GM12878 (cell line): ENCODE measurements at regions not wholly inside any gene's neighbourhood (a gene's known extent, or its start where the extent isn't known, plus 50 kb on each side); places are given as distances from the start of the nearest gene placed in this dataset.

Experiments
- ATAC-seq: fragments of 200-7000 bp; cut with Tn5 transposase; 3 replicates; pipeline ENCODE4 v1.9.1; 2020; ENCODE audit warnings: mild to moderate bottlenecking, moderate library complexity
- BruUV-seq: library from RNA; stranded (reverse); fragments of 400-500 nt; replicated peaks from 2 replicates; lab custom pipeline; 2021; lab: Mats Ljungman, UMichigan
- CTCF ChIA-PET: fragments of 300-600 bp; sonication (Branson Sonifier 250); formaldehyde crosslinking; extraction: SDS; loops from one replicate; lab custom pipeline; 2021; ENCODE audit warnings: inconsistent platforms; lab: Yijun Ruan, JAX
- POLR2A ChIA-PET: fragments of 350-600 bp; formaldehyde crosslinking; extraction: SDS; loops from one replicate; lab custom pipeline; 2021; ENCODE audit warnings: inconsistent platforms; lab: Charles Lee
- RAD21 ChIA-PET: fragments of 300-600 bp; sonication (Branson Sonifier 250); formaldehyde crosslinking; loops from one replicate; lab custom pipeline; 2023; ENCODE audit warnings: antibody characterized with exemption; ENCODE audit not compliant: unreplicated experiment; lab: Charles Lee
- SMC1A ChIA-PET: fragments of 300-600 bp; sonication (Branson Sonifier 250); formaldehyde crosslinking; loops from one replicate; lab custom pipeline; 2023; ENCODE audit not compliant: unreplicated experiment, uncharacterized antibody; lab: Charles Lee
- DNase-seq: peaks from one replicate; pipeline ENCODE4 v3.0.0-alpha.2; 2011; ENCODE audit warnings: low read depth, low spot score
- FAIRE-seq: peaks from 3 replicates; lab custom pipeline; 2011; peaks lifted over from hg19 to GRCh38; lab: Jason Lieb, UNC
- H2AFZ ChIP-seq: 2 replicates; pipeline ENCODE4 v1.6.0; 2011; ENCODE audit warnings: low read depth, low read length, control low read depth; ENCODE audit not compliant: control insufficient read depth
- H3K27ac ChIP-seq: 2 replicates; pipeline ENCODE4 v1.5.1; 2011; ENCODE audit warnings: control low read depth; ENCODE audit not compliant: control insufficient read depth, insufficient read depth
- H3K27me3 ChIP-seq, 2 experiments: replicated peaks in 1 of 2; 2 replicates each; pipeline versions ENCODE4 v1.6.0 to v1.6.1; 2011; ENCODE audit warnings: low read length in 1 of 2; ENCODE audit not compliant: control insufficient read depth in 2 of 2, insufficient read depth in 2 of 2
- H3K36me3 ChIP-seq, 2 experiments: 2 replicates each; pipeline ENCODE4 v1.5.1; 2011; ENCODE audit warnings: low read length in 1 of 2; ENCODE audit not compliant: control insufficient read depth in 2 of 2, insufficient read depth in 2 of 2
- H3K4me1 ChIP-seq: 2 replicates; pipeline ENCODE4 v1.6.1; 2011; ENCODE audit warnings: mild to moderate bottlenecking, low read length, moderate library complexity, mixed read lengths; ENCODE audit not compliant: control insufficient read depth, insufficient read depth
- H3K4me2 ChIP-seq: 2 replicates; pipeline ENCODE4 v1.6.0; 2011; ENCODE audit warnings: control low read depth; ENCODE audit not compliant: control insufficient read depth, insufficient read depth
- H3K4me3 ChIP-seq: fragments of 200-600 bp; sonication (generic); 2 replicates; pipeline ENCODE4 v1.5.1; 2016
- H3K79me2 ChIP-seq: 2 replicates; pipeline ENCODE4 v1.6.0; 2011; ENCODE audit warnings: low read length; ENCODE audit not compliant: control insufficient read depth, insufficient read depth
- H3K9ac ChIP-seq: 2 replicates; pipeline ENCODE4 v1.8.0; 2011; ENCODE audit warnings: low read length, control low read depth, mixed read lengths; ENCODE audit not compliant: control insufficient read depth, insufficient read depth
- H3K9me3 ChIP-seq: replicated peaks from 3 replicates; pipeline ENCODE4 v1.5.1; 2011; ENCODE audit warnings: mild to moderate bottlenecking, low read length; ENCODE audit not compliant: control insufficient read depth, insufficient read depth
- H4K20me1 ChIP-seq: 2 replicates; pipeline ENCODE4 v1.6.0; 2011; ENCODE audit not compliant: control insufficient read depth, insufficient read depth
- ATF7 ChIP-seq: fragments of 450-650 bp; IDR thresholded peaks from 2 replicates; pipeline ENCODE4 v1.6.1; 2016; ENCODE audit warnings: low read depth, mild to moderate bottlenecking
- BCL11A ChIP-seq: IDR thresholded peaks from 2 replicates; pipeline ENCODE4 v1.6.1; 2011; ENCODE audit warnings: low read depth, low read length
- CTCF ChIP-seq, 3 experiments: IDR thresholded peaks in 2 of 3; conservative IDR thresholded peaks in 1 of 3; 2 replicates each; pipeline ENCODE4 v1.5.1; 2011; ENCODE audit warnings: low read depth in 3 of 3, low read length in 3 of 3, mild to moderate bottlenecking in 3 of 3, control low read depth in 2 of 3, moderate library complexity in 2 of 3, inconsistent platforms in 1 of 3, mixed read lengths in 1 of 3; ENCODE audit not compliant: control insufficient read depth in 2 of 3, insufficient read depth in 1 of 3; ENCODE audit errors: extremely low read depth in 1 of 3
- EED ChIP-seq: sonication (generic); IDR thresholded peaks from 2 replicates; pipeline ENCODE4 v1.6.1; 2016; ENCODE audit warnings: antibody characterized with exemption, low read depth
- IKZF1 ChIP-seq: fragments of 450-650 bp; conservative IDR thresholded peaks from 2 replicates; pipeline ENCODE4 v1.6.1; 2017; ENCODE audit warnings: antibody characterized with exemption, mild to moderate bottlenecking
- IKZF2 ChIP-seq, 2 experiments: fragments of 450-650 bp; IDR thresholded peaks; 2 replicates each; pipeline ENCODE4 v1.6.1; 2017; ENCODE audit warnings: mild to moderate bottlenecking in 2 of 2, moderate library complexity in 2 of 2
- JUNB ChIP-seq: IDR thresholded peaks from 2 replicates; pipeline ENCODE4 v1.6.1; 2016; ENCODE audit warnings: antibody characterized with exemption, mild to moderate bottlenecking
- PAX5 ChIP-seq: IDR thresholded peaks from 2 replicates; pipeline ENCODE4 v1.6.1; 2011; ENCODE audit warnings: low read depth, low read length, borderline replicate concordance
- POU2F2 ChIP-seq: IDR thresholded peaks from 3 replicates; pipeline ENCODE4 v1.6.1; 2011; ENCODE audit warnings: low read depth, mild to moderate bottlenecking, low read length, borderline replicate concordance
- SIX5 ChIP-seq: IDR thresholded peaks from 2 replicates; pipeline ENCODE4 v1.6.1; 2011; ENCODE audit warnings: mild to moderate bottlenecking, low read depth, low read length, moderate library complexity; ENCODE audit not compliant: severe bottlenecking
- TCF12 ChIP-seq: IDR thresholded peaks from 2 replicates; pipeline ENCODE4 v1.6.1; 2011; ENCODE audit warnings: low read depth, mild to moderate bottlenecking, low read length
- TCF3 ChIP-seq: IDR thresholded peaks from 2 replicates; pipeline ENCODE4 v1.6.1; 2012; ENCODE audit warnings: low read depth, mild to moderate bottlenecking, low read length, borderline replicate concordance; ENCODE audit not compliant: insufficient read depth
- WGBS: methylation state at CpG from one replicate; pipeline ENCODE4 v1.1.6; 2016; ENCODE audit warnings: low lambda C conversion rate; ENCODE audit not compliant: insufficient replicate concordance, insufficient coverage; ENCODE audit errors: missing lambda C conversion rate; 5-methylcytosine and 5-hydroxymethylcytosine counted together
- in situ Hi-C: fragments of 300-500 bp; cut with MboI; formaldehyde crosslinking; loops from 9 replicates; pipeline ENCODE4 v1.14.3; 2018; ENCODE audit warnings: mixed read lengths
- intact Hi-C: fragments of 100-400 bp; cut with micrococcal nuclease; formaldehyde crosslinking; loops from one replicate; pipeline ENCODE4 v1.14.2; 2022; ENCODE audit not compliant: unreplicated experiment
- TF ChIP-seq, protein P1 (sequence below): fragments of 450-650 bp; IDR thresholded peaks from 2 replicates; pipeline ENCODE4 v1.6.1; 2018; ENCODE audit warnings: mild to moderate bottlenecking, low read depth, moderate library complexity; ENCODE audit not compliant: partially characterized antibody

DNA sequence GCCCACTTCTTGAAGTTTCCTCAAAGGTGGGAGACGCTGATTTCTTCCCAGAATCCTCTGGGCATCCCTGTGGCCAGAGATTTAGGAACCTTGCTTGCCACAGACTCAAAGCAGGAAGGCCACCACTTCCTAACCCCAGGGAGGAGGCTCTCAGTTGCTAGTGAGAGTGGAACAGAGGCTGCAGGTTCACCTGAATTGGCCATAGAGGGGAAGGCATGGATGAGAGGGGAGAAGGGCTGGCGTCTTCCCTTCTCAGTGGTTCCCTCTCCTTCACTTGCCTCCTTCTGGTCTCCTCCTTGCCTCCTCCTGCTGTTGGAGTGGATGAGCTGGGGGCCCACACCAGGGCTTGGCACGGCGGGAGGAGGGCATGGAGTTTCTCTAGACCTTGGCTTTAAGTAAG lies 185.7 kb downstream of the ADAMTS15 start:
- Histone ChIP-seq H3K4me3 (no peak overlapping the region), H3K27me3 (no peaks in the 10 kb centered on the region; a peak in 1 of 4 replicates), H4K20me1 (no peaks in the 10 kb centered on the region), H3K79me2 (no peaks in the 10 kb centered on the region), H3K9ac (no peak overlapping the region), H3K4me2 (no peak overlapping the region), H3K4me1 (no peaks in the 10 kb centered on the region), H3K36me3 (no peaks in the 10 kb centered on the region), H3K27ac (no peak overlapping the region), H2AFZ (no peak overlapping the region), H3K9me3 (no peaks in the 10 kb centered on the region)
- FAIRE-seq (no peak), DNase-seq (no peak), ATAC-seq (no peak)
- intact Hi-C loops = no loop called here
- POLR2A ChIA-PET = no interaction called here
- RAD21 ChIA-PET = no interaction called here
- TF ChIP-seq EED (no peak), ATF7 (no peak)
- BruUV-seq = no TSS peak
- 50% methylated on average over 4 of the region's 4 CpGs for WGBS
- CTCF ChIA-PET = interaction anchor here (0.6 kb wide), 1 partner anchor 260 kb away, joined by 3 read pairs; no protein-coding TSS in a partner anchor
- in situ Hi-C loops = no loop called here
- SMC1A ChIA-PET = interaction anchor here (1.3 kb wide), 1 partner anchor 18 kb away, joined by 8 read pairs; no protein-coding TSS in a partner anchor

- Histone ChIP-seq H4K20me1 (no peaks in the 10 kb centered on the region), H3K4me1 (no peaks in the 10 kb centered on the region), H3K9me3 (no peaks in the 10 kb centered on the region), H3K4me2 (no peak overlapping the region), H3K27me3 (no peaks in the 10 kb centered on the region; a peak in 1 of 4 replicates), H3K4me3 (no peak overlapping the region), H3K27ac (no peak overlapping the region), H3K9ac (no peak overlapping the region), H2AFZ (no peak overlapping the region), H3K79me2 (no peaks in the 10 kb centered on the region), H3K36me3 (no peaks in the 10 kb centered on the region)
- DNase-seq = no peak
- intact Hi-C loops = no loop called here
- CTCF ChIA-PET = no interaction called here
- RAD21 ChIA-PET = no interaction called here
- in situ Hi-C loops = no loop called here
- SMC1A ChIA-PET = interaction anchor here (0.6 to 1.3 kb wide), 3 partner anchors 17 to 183 kb away, joined by 3 to 8 read pairs (median 3); no protein-coding TSS in a partner anchor
- FAIRE-seq = no peak
- WGBS = 3% methylated on average over 11 of the region's 11 CpGs
- peak; percentile 22; the same call in 2 of the 3 replicates for ATAC-seq
- POLR2A ChIA-PET = no interaction called here
- no TSS peak for BruUV-seq
- peak; percentile 83; the same call in 1 of the 2 replicates for TF ChIP-seq TCF3
- TF ChIP-seq PAX5 = 0 out of 2 replicates have a peak, but pooled peaks have one; percentile 11
- peak; percentile 30; the same call in 1 of the 2 replicates for TF ChIP-seq IKZF1
- 0 out of 2 replicates have a peak, but pooled peaks have one; percentile 19 for TF ChIP-seq EED
- 0 out of 3 replicates have a peak, but pooled peaks have one; percentile 26 for TF ChIP-seq POU2F2
- peak; percentile 17; the same call in 1 of the 2 replicates for TF ChIP-seq JUNB
- peak in 1 of 2 experiments; percentile 51; a peak in 2 of 4 replicates for TF ChIP-seq IKZF2 (IDR thresholded peaks at IDR 0.05)
- TF ChIP-seq SIX5 = no peak
- TF ChIP-seq, protein P1, sequence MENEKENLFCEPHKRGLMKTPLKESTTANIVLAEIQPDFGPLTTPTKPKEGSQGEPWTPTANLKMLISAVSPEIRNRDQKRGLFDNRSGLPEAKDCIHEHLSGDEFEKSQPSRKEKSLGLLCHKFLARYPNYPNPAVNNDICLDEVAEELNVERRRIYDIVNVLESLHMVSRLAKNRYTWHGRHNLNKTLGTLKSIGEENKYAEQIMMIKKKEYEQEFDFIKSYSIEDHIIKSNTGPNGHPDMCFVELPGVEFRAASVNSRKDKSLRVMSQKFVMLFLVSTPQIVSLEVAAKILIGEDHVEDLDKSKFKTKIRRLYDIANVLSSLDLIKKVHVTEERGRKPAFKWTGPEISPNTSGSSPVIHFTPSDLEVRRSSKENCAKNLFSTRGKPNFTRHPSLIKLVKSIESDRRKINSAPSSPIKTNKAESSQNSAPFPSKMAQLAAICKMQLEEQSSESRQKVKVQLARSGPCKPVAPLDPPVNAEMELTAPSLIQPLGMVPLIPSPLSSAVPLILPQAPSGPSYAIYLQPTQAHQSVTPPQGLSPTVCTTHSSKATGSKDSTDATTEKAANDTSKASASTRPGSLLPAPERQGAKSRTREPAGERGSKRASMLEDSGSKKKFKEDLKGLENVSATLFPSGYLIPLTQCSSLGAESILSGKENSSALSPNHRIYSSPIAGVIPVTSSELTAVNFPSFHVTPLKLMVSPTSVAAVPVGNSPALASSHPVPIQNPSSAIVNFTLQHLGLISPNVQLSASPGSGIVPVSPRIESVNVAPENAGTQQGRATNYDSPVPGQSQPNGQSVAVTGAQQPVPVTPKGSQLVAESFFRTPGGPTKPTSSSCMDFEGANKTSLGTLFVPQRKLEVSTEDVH = no peak
- no peak for TF ChIP-seq CTCF (IDR thresholded peaks at IDR 0.05 in 2 of 3, conservative IDR thresholded peaks at IDR 0.05 in 1 of 3; ENCODE audit: control insufficient read depth in 2 of 3, extremely low read depth in 1 of 3, insufficient read depth in 1 of 3, low read depth in 3 of 3, low read length in 3 of 3)
- TF ChIP-seq TCF12 = peak; percentile 73
- peak; percentile 58; the same call in 1 of the 2 replicates for TF ChIP-seq BCL11A
Measured at GRCh38 chr11:130634961-130635473, 186.6 kb downstream of the ADAMTS15 start.
